Astrocyte (in vitro differentiated cells and primary cell): ENCODE measurements at regions not wholly inside any gene's neighbourhood (a gene's known extent, or its start where the extent isn't known, plus 50 kb on each side); places are given as distances from the start of the nearest gene placed in this dataset.
A peak's percentile ranks its signal among the peaks of the same experiment; 100 is the strongest.

Source experiments
- DNase-seq: peaks from one replicate; pipeline ENCODE4 v3.0.0-alpha.2; 2010; ENCODE audit warnings: low read depth
- FAIRE-seq: peaks from 2 replicates; lab custom pipeline; 2011; peaks lifted over from hg19 to GRCh38; lab: Jason Lieb, UNC
- H2AFZ ChIP-seq: 2 replicates; pipeline ENCODE4 v1.6.0; 2012; ENCODE audit warnings: low read depth, low read length, inconsistent platforms
- H3K27ac ChIP-seq: 2 replicates; pipeline ENCODE4 v1.5.1; 2011; ENCODE audit warnings: low read depth, low read length, inconsistent platforms
- H3K27me3 ChIP-seq: 2 replicates; pipeline ENCODE4 v1.6.0; 2011; ENCODE audit warnings: low read length, inconsistent platforms; ENCODE audit not compliant: insufficient read depth
- H3K36me3 ChIP-seq: 2 replicates; pipeline ENCODE4 v1.5.1; 2011; ENCODE audit warnings: low read length, inconsistent platforms; ENCODE audit not compliant: insufficient read depth
- H3K4me1 ChIP-seq: 2 replicates; pipeline ENCODE4 v1.5.1; 2011; ENCODE audit warnings: low read length, inconsistent platforms; ENCODE audit not compliant: insufficient read depth
- H3K4me2 ChIP-seq: 2 replicates; pipeline ENCODE4 v1.6.0; 2012; ENCODE audit warnings: low read length, inconsistent platforms
- H3K4me3 ChIP-seq: 2 replicates; pipeline ENCODE4 v1.5.1; 2011; ENCODE audit warnings: low read depth, mild to moderate bottlenecking, low read length, inconsistent platforms; ENCODE audit not compliant: insufficient read depth
- H3K79me2 ChIP-seq: 2 replicates; pipeline ENCODE4 v1.6.0; 2012; ENCODE audit warnings: mild to moderate bottlenecking, low read length, inconsistent platforms; ENCODE audit not compliant: insufficient read depth
- H3K9ac ChIP-seq: 2 replicates; pipeline ENCODE4 v1.6.0; 2012; ENCODE audit warnings: mild to moderate bottlenecking, low read length, inconsistent platforms
- H3K9me3 ChIP-seq: 2 replicates; pipeline ENCODE4 v1.5.1; 2012; ENCODE audit warnings: low read depth, mild to moderate bottlenecking, low read length, inconsistent platforms; ENCODE audit not compliant: insufficient read depth
- H4K20me1 ChIP-seq: 2 replicates; pipeline ENCODE4 v1.6.0; 2012; ENCODE audit warnings: low read length, inconsistent platforms; ENCODE audit not compliant: insufficient read depth
- H3K27ac Mint-ChIP-seq: one replicate; pipeline ENCODE4 v1.8.0; 2021; ENCODE audit warnings: mild to moderate bottlenecking, mixed read lengths; ENCODE audit not compliant: unreplicated experiment
- H3K27me3 Mint-ChIP-seq: one replicate; pipeline ENCODE4 v1.8.0; 2021; ENCODE audit warnings: low read depth, mixed read lengths; ENCODE audit not compliant: unreplicated experiment
- H3K36me3 Mint-ChIP-seq: one replicate; pipeline ENCODE4 v1.8.0; 2021; ENCODE audit warnings: low read depth, mixed read lengths; ENCODE audit not compliant: unreplicated experiment
- H3K4me1 Mint-ChIP-seq: one replicate; pipeline ENCODE4 v1.8.0; 2021; ENCODE audit warnings: low read depth, mixed read lengths; ENCODE audit not compliant: unreplicated experiment
- H3K4me3 Mint-ChIP-seq: one replicate; pipeline ENCODE4 v1.8.0; 2021; ENCODE audit warnings: mild to moderate bottlenecking, moderate library complexity, mixed read lengths; ENCODE audit not compliant: unreplicated experiment
- H3K9me3 Mint-ChIP-seq: one replicate; pipeline ENCODE4 v1.8.0; 2021; ENCODE audit warnings: mild to moderate bottlenecking, mixed read lengths; ENCODE audit not compliant: unreplicated experiment
- EZH2 ChIP-seq: IDR thresholded peaks from 2 replicates; pipeline ENCODE4 v1.6.1; 2012; ENCODE audit warnings: mild to moderate bottlenecking, low read length, inconsistent platforms; ENCODE audit not compliant: insufficient read depth
- TF ChIP-seq, protein P1 (sequence below): IDR thresholded peaks from 2 replicates; pipeline ENCODE4 v1.5.1; 2011; ENCODE audit warnings: low read depth, mild to moderate bottlenecking, inconsistent platforms, low read length, moderate library complexity; ENCODE audit not compliant: insufficient read depth

DNA sequence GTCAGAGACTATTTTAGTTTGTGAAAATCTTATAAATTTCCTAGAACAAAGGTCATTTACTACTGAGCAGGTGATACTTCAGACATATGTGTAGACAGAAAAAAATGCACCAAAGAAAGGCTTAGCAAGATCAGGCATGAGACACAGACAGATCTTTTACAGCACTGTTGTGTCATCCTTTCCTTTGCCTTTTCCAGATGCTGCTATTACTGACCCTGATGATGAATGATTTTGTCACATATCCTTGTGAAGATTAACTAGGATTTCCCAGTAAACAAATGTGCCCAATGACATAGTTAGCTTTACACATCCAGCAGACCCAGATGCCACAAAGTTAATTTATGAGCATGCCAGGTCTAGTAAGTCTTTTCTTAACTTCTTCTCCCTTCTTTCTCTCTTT is 68.2 kb downstream of the DMRTA1 start:
- Histone ChIP-seq H3K36me3 (no peaks in the 10 kb centered on the region), H4K20me1 (no peaks in the 10 kb centered on the region), H3K27ac (no peak overlapping the region), H3K4me3 (no peak overlapping the region), H3K9ac (no peak overlapping the region), H3K4me2 (no peak overlapping the region), H3K79me2 (no peaks in the 10 kb centered on the region), H3K9me3 (no peaks in the 10 kb centered on the region), H3K4me1 (no peaks in the 10 kb centered on the region), H3K27me3 (no peaks in the 10 kb centered on the region), H2AFZ (no peak overlapping the region)
- no peaks in the 10 kb centered on the region for H3K36me3 Mint-ChIP-seq
- H3K9me3 Mint-ChIP-seq, result no peaks in the 10 kb centered on the region
- H3K27ac Mint-ChIP-seq, result no peak overlapping the region
- FAIRE-seq (no peak), DNase-seq (no peak)
- H3K27me3 Mint-ChIP-seq, result no peaks in the 10 kb centered on the region
- H3K4me1 Mint-ChIP-seq, result no peaks in the 10 kb centered on the region
- TF ChIP-seq, protein P1, sequence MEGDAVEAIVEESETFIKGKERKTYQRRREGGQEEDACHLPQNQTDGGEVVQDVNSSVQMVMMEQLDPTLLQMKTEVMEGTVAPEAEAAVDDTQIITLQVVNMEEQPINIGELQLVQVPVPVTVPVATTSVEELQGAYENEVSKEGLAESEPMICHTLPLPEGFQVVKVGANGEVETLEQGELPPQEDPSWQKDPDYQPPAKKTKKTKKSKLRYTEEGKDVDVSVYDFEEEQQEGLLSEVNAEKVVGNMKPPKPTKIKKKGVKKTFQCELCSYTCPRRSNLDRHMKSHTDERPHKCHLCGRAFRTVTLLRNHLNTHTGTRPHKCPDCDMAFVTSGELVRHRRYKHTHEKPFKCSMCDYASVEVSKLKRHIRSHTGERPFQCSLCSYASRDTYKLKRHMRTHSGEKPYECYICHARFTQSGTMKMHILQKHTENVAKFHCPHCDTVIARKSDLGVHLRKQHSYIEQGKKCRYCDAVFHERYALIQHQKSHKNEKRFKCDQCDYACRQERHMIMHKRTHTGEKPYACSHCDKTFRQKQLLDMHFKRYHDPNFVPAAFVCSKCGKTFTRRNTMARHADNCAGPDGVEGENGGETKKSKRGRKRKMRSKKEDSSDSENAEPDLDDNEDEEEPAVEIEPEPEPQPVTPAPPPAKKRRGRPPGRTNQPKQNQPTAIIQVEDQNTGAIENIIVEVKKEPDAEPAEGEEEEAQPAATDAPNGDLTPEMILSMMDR, result no peak
- TF ChIP-seq EZH2, result no peak
- no peak overlapping the region for H3K4me3 Mint-ChIP-seq

DNA sequence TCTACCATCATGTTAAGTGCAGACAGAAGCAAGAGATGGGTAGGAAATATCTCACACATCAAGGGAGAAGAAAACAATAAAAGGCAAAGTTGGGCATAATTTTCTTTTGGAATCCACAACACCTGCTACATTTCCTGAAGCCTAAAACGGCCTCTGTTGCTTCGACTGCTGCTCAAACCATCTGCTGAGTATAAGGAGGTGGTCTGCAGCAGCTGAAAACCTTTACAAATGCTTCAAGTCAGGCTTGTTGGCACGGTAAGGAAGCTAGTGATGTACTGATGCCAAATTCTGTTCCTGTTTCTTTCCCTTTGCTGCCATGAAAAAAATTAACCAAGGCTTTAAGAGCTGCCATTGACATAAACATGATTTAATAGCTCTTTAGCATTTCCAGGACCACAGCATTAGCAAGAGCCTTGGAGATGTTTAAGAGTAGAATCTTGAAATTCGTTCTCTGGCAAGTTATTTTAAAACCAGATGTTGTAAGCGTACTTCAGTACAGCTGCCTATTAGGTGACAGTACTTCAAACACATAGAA is 75.6 kb downstream of the DMRTA1 start:
- DNase-seq (no peak), FAIRE-seq (no peak)
- Histone ChIP-seq H3K4me2 (no peak overlapping the region), H4K20me1 (no peaks in the 10 kb centered on the region), H3K79me2 (no peaks in the 10 kb centered on the region), H3K27ac (no peak overlapping the region), H2AFZ (no peak overlapping the region), H3K27me3 (no peaks in the 10 kb centered on the region), H3K4me1 (no peaks in the 10 kb centered on the region), H3K9ac (no peak overlapping the region), H3K9me3 (no peaks in the 10 kb centered on the region), H3K4me3 (no peak overlapping the region), H3K36me3 (no peaks in the 10 kb centered on the region)
- Mint-ChIP-seq H3K27me3 (no peaks in the 10 kb centered on the region), H3K4me1 (no peaks in the 10 kb centered on the region), H3K36me3 (no peaks in the 10 kb centered on the region), H3K4me3 (no peak overlapping the region), H3K27ac (no peak overlapping the region), H3K9me3 (no peaks in the 10 kb centered on the region)
- no peak for TF ChIP-seq EZH2
- TF ChIP-seq, protein P1, result no peak

DNA sequence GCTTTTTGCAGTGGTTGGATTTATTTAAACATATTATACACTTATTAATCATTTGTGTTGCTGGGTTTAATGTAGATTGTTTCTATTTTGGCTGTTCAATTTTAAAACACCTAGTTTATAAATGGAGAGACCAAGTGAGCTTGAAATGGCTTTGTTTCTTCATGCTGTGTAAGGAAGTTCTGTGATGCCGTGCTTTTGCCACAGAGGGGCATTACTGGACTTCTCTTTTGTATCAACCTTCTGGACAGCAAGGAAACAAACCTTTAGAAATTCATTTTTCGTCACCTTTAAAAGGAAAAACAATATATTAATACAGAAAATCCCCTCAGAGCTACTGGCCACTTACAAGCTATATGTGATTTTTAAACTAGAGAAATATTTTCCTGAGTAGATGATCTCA is 81.9 kb downstream of the DMRTA1 start:
- Mint-ChIP-seq H3K36me3 (no peaks in the 10 kb centered on the region), H3K27ac (no peak overlapping the region), H3K27me3 (no peaks in the 10 kb centered on the region), H3K9me3 (no peaks in the 10 kb centered on the region), H3K4me1 (peaks cover 10% of the 10 kb centered on the region), H3K4me3 (no peak overlapping the region)
- no peaks in the 10 kb centered on the region for H3K9me3 ChIP-seq
- no peaks in the 10 kb centered on the region for H4K20me1 ChIP-seq
- TF ChIP-seq, protein P1, result peak; percentile 42
- TF ChIP-seq EZH2, result no peak
- FAIRE-seq (no peak), DNase-seq (no peak)
- no peak overlapping the region for H3K27ac ChIP-seq
- no peak overlapping the region for H3K4me3 ChIP-seq
- H3K4me2 ChIP-seq, result no peak overlapping the region
- no peaks in the 10 kb centered on the region for H3K4me1 ChIP-seq
- H2AFZ ChIP-seq, result no peak overlapping the region
- no peaks in the 10 kb centered on the region for H3K36me3 ChIP-seq
- no peak overlapping the region for H3K9ac ChIP-seq
- no peaks in the 10 kb centered on the region for H3K27me3 ChIP-seq
- H3K79me2 ChIP-seq, result no peaks in the 10 kb centered on the region
